ENCODE measurements at regions not wholly inside any gene's neighbourhood (a gene's known extent, or its start where the extent isn't known, plus 50 kb on each side); places are given as distances from the start of the nearest gene placed in this dataset.
"Not testable (repeated sequence)": the region's sequence is repeated elsewhere in the genome, so short reads cannot be mapped to it uniquely, and the experiment has no call there.

- Histone ChIP-seq H3K4me1 (ENCODE audit: insufficient read depth, low read length, severe bottlenecking) (no peaks in the 10 kb centered on the region), H3K27me3 (ENCODE audit: insufficient read depth, low read length) (0 out of 2 replicates have a peak, but pooled peaks cover 10% of the 10 kb centered on the region), H3K4me2 (ENCODE audit: low read length) (no peak overlapping the region)
Measured at GRCh38 chr20:50360218-50360672, 149.9 kb upstream of the PTPN1 start.

GRCh38 chr20:50360921-50361320, 149.3 kb upstream of the PTPN1 start:
- no peaks in the 10 kb centered on the region for H3K79me2 ChIP-seq (ENCODE audit: insufficient read depth, low read length)
- no peak overlapping the region for H2AFZ ChIP-seq (ENCODE audit: low read length)
- H3K9me2 ChIP-seq (ENCODE audit: low read depth, low read length), result no peaks in the 10 kb centered on the region
- no peak for TF ChIP-seq CTCF (IDR thresholded peaks at IDR 0.05; ENCODE audit: low read length)
- H3K4me2 ChIP-seq (ENCODE audit: low read length), result no peak overlapping the region
- H3K27ac ChIP-seq (ENCODE audit: low read depth, low read length, poor library complexity, severe bottlenecking), result no peak overlapping the region
- 0 out of 2 replicates have a peak, but pooled peaks cover 10% of the 10 kb centered on the region for H3K27me3 ChIP-seq (ENCODE audit: insufficient read depth, low read length)
- no peaks in the 10 kb centered on the region for H3K4me1 ChIP-seq (ENCODE audit: insufficient read depth, low read length, severe bottlenecking)
- no peaks in the 10 kb centered on the region for H3K9me3 ChIP-seq (ENCODE audit: low read length)
- H3F3A ChIP-seq (ENCODE audit: insufficient read depth, low read length), result no peaks in the 10 kb centered on the region
- no peaks in the 10 kb centered on the region for H3K36me3 ChIP-seq (ENCODE audit: insufficient read depth, low read length)
- no peaks in the 10 kb centered on the region for H4K20me1 ChIP-seq (ENCODE audit: insufficient read depth, low read length)
- H3K9ac ChIP-seq (ENCODE audit: low read length), result no peak overlapping the region
- no peak overlapping the region for H3K4me3 ChIP-seq (ENCODE audit: low read depth, low read length, poor library complexity, severe bottlenecking)

More at GRCh38 chr20:50360218-50360672, 149.9 kb upstream of the PTPN1 start:
- no peaks in the 10 kb centered on the region for H3F3A ChIP-seq (ENCODE audit: insufficient read depth, low read length)
- H3K9me2 ChIP-seq (ENCODE audit: low read depth, low read length), result no peaks in the 10 kb centered on the region
- no peaks in the 10 kb centered on the region for H3K9me3 ChIP-seq (ENCODE audit: low read length)
- no peak overlapping the region for H2AFZ ChIP-seq (ENCODE audit: low read length)
- no peaks in the 10 kb centered on the region for H4K20me1 ChIP-seq (ENCODE audit: insufficient read depth, low read length)
- H3K4me3 ChIP-seq (ENCODE audit: low read depth, low read length, poor library complexity, severe bottlenecking), result no peak overlapping the region
- H3K27ac ChIP-seq (ENCODE audit: low read depth, low read length, poor library complexity, severe bottlenecking), result no peak overlapping the region
- no peaks in the 10 kb centered on the region for H3K79me2 ChIP-seq (ENCODE audit: insufficient read depth, low read length)
- no peak for TF ChIP-seq EZH2 (IDR thresholded peaks at IDR 0.05; ENCODE audit: borderline replicate concordance, low read length)
- TF ChIP-seq CTCF (IDR thresholded peaks at IDR 0.05; ENCODE audit: low read length), result no peak
- no peak overlapping the region for H3K9ac ChIP-seq (ENCODE audit: low read length)
- H3K36me3 ChIP-seq (ENCODE audit: insufficient read depth, low read length), result no peaks in the 10 kb centered on the region

GRCh38 chr20:50362177-50362576, 148.0 kb upstream of the PTPN1 start:
- not testable (repeated sequence) for H3K4me1 ChIP-seq (ENCODE audit: insufficient read depth, low read length, severe bottlenecking); H3K79me2 ChIP-seq (ENCODE audit: insufficient read depth, low read length); H4K20me1 ChIP-seq (ENCODE audit: insufficient read depth, low read length); H3K4me2 ChIP-seq (ENCODE audit: low read length); H3F3A ChIP-seq (ENCODE audit: insufficient read depth, low read length); H3K9me2 ChIP-seq (ENCODE audit: low read depth, low read length); H3K36me3 ChIP-seq (ENCODE audit: insufficient read depth, low read length); H2AFZ ChIP-seq (ENCODE audit: low read length); H3K9me3 ChIP-seq (ENCODE audit: low read length); H3K4me3 ChIP-seq (ENCODE audit: low read depth, low read length, poor library complexity, severe bottlenecking); H3K9ac ChIP-seq (ENCODE audit: low read length); H3K27ac ChIP-seq (ENCODE audit: low read depth, low read length, poor library complexity, severe bottlenecking)
- H3K27me3 ChIP-seq (ENCODE audit: insufficient read depth, low read length), result 0 out of 2 replicates have a peak, but pooled peaks cover 10% of the 10 kb centered on the region

- H3K4me1 ChIP-seq (ENCODE audit: insufficient read depth, low read length, severe bottlenecking), result no peaks in the 10 kb centered on the region
- H3K4me3 ChIP-seq (ENCODE audit: low read depth, low read length, poor library complexity, severe bottlenecking), result no peak overlapping the region
- peaks cover 13% of the 10 kb centered on the region; the same call in 1 of the 2 replicates for H3K27me3 ChIP-seq (ENCODE audit: insufficient read depth, low read length)
- H3K9me2 ChIP-seq (ENCODE audit: low read depth, low read length), result no peaks in the 10 kb centered on the region
- H3K4me2 ChIP-seq (ENCODE audit: low read length), result no peak overlapping the region
- H3K27ac ChIP-seq (ENCODE audit: low read depth, low read length, poor library complexity, severe bottlenecking), result no peak overlapping the region
- no peaks in the 10 kb centered on the region for H3K36me3 ChIP-seq (ENCODE audit: insufficient read depth, low read length)
- H3F3A ChIP-seq (ENCODE audit: insufficient read depth, low read length), result no peaks in the 10 kb centered on the region
- no peak overlapping the region for H2AFZ ChIP-seq (ENCODE audit: low read length)
- H3K9ac ChIP-seq (ENCODE audit: low read length), result no peak overlapping the region
- no peak for TF ChIP-seq CTCF (IDR thresholded peaks at IDR 0.05; ENCODE audit: low read length)
- no peak for TF ChIP-seq EZH2 (IDR thresholded peaks at IDR 0.05; ENCODE audit: borderline replicate concordance, low read length)
- H4K20me1 ChIP-seq (ENCODE audit: insufficient read depth, low read length), result no peaks in the 10 kb centered on the region
- H3K9me3 ChIP-seq (ENCODE audit: low read length), result no peaks in the 10 kb centered on the region
- no peaks in the 10 kb centered on the region for H3K79me2 ChIP-seq (ENCODE audit: insufficient read depth, low read length)
Measured at GRCh38 chr20:50363027-50363426, 147.2 kb upstream of the PTPN1 start.
